GM23248 (cell line): ENCODE measurements at regions not wholly inside any gene's neighbourhood (a gene's known extent, or its start where the extent isn't known, plus 50 kb on each side); places are given as distances from the start of the nearest gene placed in this dataset.

ENCODE experiments used
- EZH2 ChIP-seq: fragments of 200-600 bp; sonication (generic); IDR thresholded peaks from 2 replicates; pipeline ENCODE4 v1.6.1; 2018; ENCODE audit warnings: antibody characterized with exemption, mild to moderate bottlenecking; ENCODE audit not compliant: insufficient read depth, poor library complexity, severe bottlenecking
- EZH2phosphoT487 ChIP-seq: fragments of 200-600 bp; sonication (generic); IDR thresholded peaks from 2 replicates; pipeline ENCODE4 v1.6.1; 2018; ENCODE audit warnings: antibody characterized with exemption, moderate library complexity, mild to moderate bottlenecking, low read depth; ENCODE audit not compliant: insufficient read depth

DNA sequence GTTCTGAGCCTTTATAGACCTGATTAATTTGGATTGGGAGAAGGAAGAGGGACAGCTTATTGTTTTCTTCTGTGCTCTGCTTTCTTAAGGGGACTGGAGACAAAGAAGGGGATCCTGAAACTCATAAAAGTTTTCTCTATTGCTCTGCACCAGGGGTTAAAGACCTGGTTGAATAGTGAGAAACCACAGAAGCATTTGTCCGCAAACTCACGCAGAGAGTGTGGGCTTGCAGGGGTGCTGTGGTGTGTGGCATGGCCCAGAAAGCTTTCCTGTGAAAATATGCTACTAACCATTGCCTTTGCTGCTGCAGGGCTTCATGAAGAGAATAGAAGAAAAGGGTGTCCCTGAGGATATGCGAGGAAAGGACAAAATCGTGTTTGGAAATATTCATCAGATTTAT, 73.1 kb upstream of the UMPS start:
- no peak for TF ChIP-seq EZH2
- TF ChIP-seq EZH2phosphoT487: no peak
